Endodermal cell (in vitro differentiated cells): ENCODE measurements at regions not wholly inside any gene's neighbourhood (a gene's known extent, or its start where the extent isn't known, plus 50 kb on each side); places are given as distances from the start of the nearest gene placed in this dataset.

Experiments
- DNase-seq: peaks from one replicate; pipeline ENCODE4 v3.0.0-alpha.2; 2017
- H3K27ac ChIP-seq: 2 replicates; pipeline ENCODE4 v1.5.1; 2013; ENCODE audit warnings: mild to moderate bottlenecking, low read depth, low read length, moderate library complexity
- H3K27me3 ChIP-seq: 2 replicates; pipeline ENCODE4 v1.6.1; 2013; ENCODE audit warnings: mild to moderate bottlenecking, low read length, moderate library complexity; ENCODE audit not compliant: insufficient read depth, control insufficient read depth, poor library complexity, severe bottlenecking
- H3K36me3 ChIP-seq: 2 replicates; pipeline ENCODE4 v1.7.0; 2013; ENCODE audit warnings: mild to moderate bottlenecking, low read length, moderate library complexity; ENCODE audit not compliant: control insufficient read depth, insufficient read depth
- H3K4me1 ChIP-seq: one replicate; pipeline ENCODE4 v1.7.0; 2013; ENCODE audit warnings: low read length; ENCODE audit not compliant: control insufficient read depth, insufficient read depth
- H3K4me3 ChIP-seq: 2 replicates; pipeline ENCODE4 v1.5.1; 2013; ENCODE audit warnings: mild to moderate bottlenecking, low read length, moderate library complexity
- H3K9ac ChIP-seq: 2 replicates; pipeline ENCODE4 v1.6.1; 2013; ENCODE audit warnings: mild to moderate bottlenecking, low read length, moderate library complexity; ENCODE audit not compliant: poor library complexity, severe bottlenecking; ENCODE audit errors: extremely low read depth
- H3K9me3 ChIP-seq: 2 replicates; pipeline ENCODE4 v1.6.1; 2013; ENCODE audit warnings: mild to moderate bottlenecking, low read length, moderate library complexity; ENCODE audit not compliant: control insufficient read depth
- H3K27ac Mint-ChIP-seq: 2 replicates; pipeline ENCODE4 v1.8.0; 2020; ENCODE audit warnings: mixed read lengths
- H3K27me3 Mint-ChIP-seq: 2 replicates; pipeline ENCODE4 v1.8.0; 2021; ENCODE audit warnings: mild to moderate bottlenecking, mixed read lengths; ENCODE audit not compliant: insufficient read depth
- H3K36me3 Mint-ChIP-seq: 2 replicates; pipeline ENCODE4 v1.8.0; 2020; ENCODE audit warnings: low read depth, mixed read lengths
- H3K4me1 Mint-ChIP-seq: 2 replicates; pipeline ENCODE4 v1.8.0; 2020; ENCODE audit warnings: mixed read lengths
- H3K4me3 Mint-ChIP-seq: 2 replicates; pipeline ENCODE4 v1.8.0; 2020; ENCODE audit warnings: mild to moderate bottlenecking, moderate library complexity, mixed read lengths
- H3K9me3 Mint-ChIP-seq: 2 replicates; pipeline ENCODE4 v1.8.0; 2020; ENCODE audit warnings: mild to moderate bottlenecking, mixed read lengths
- WGBS, 2 experiments: methylation state at CpG; one replicate each; pipeline versions ENCODE4 v1.1.5 to v1.1.7; 2013; ENCODE audit warnings: missing lambda C conversion rate in 2 of 2, mixed read lengths in 1 of 2; ENCODE audit not compliant: insufficient coverage in 1 of 2, insufficient read length in 1 of 2; 5-methylcytosine and 5-hydroxymethylcytosine counted together
- TF ChIP-seq, protein P1 (sequence below): fragments of 200-600 bp; sonication (generic); conservative IDR thresholded peaks from 2 replicates; pipeline ENCODE4 v1.5.0; 2021; ENCODE audit warnings: antibody characterized with exemption, mild to moderate bottlenecking

DNA sequence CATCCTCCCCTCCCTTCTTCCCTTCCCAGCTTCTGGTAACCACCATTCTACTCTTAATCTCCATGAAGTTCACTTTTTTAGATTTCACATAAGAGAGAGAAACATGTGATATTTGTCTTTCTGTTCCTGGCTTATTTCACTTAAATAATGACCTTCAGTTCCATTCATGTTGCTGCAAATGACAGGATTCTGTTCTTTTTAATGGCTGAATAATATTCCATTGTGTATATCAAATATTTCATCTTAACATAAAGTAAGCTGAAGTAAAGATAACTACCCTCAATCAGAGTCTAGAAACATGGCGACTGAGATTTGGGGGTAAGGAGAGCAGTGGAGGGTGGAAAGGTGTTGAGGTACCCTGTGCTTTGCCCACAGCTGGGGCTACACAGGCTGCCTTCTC is 68.9 kb downstream of the RHOU start:
- Histone ChIP-seq H3K4me3 (no peak overlapping the region), H3K27ac (no peak overlapping the region), H3K9ac (no peak overlapping the region), H3K36me3 (no peaks in the 10 kb centered on the region), H3K9me3 (peaks cover 6% of the 10 kb centered on the region), H3K27me3 (no peaks in the 10 kb centered on the region), H3K4me1 (no peaks in the 10 kb centered on the region)
- H3K27me3 Mint-ChIP-seq, result peaks cover 7% of the 10 kb centered on the region
- 86% methylated on average over 1 of the region's 1 CpG; no CpG with 5 or more reads in 1 of the 2 experiments for WGBS, 2 experiments
- H3K27ac Mint-ChIP-seq, result no peak overlapping the region
- TF ChIP-seq, protein P1, sequence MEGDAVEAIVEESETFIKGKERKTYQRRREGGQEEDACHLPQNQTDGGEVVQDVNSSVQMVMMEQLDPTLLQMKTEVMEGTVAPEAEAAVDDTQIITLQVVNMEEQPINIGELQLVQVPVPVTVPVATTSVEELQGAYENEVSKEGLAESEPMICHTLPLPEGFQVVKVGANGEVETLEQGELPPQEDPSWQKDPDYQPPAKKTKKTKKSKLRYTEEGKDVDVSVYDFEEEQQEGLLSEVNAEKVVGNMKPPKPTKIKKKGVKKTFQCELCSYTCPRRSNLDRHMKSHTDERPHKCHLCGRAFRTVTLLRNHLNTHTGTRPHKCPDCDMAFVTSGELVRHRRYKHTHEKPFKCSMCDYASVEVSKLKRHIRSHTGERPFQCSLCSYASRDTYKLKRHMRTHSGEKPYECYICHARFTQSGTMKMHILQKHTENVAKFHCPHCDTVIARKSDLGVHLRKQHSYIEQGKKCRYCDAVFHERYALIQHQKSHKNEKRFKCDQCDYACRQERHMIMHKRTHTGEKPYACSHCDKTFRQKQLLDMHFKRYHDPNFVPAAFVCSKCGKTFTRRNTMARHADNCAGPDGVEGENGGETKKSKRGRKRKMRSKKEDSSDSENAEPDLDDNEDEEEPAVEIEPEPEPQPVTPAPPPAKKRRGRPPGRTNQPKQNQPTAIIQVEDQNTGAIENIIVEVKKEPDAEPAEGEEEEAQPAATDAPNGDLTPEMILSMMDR, result no peak
- H3K4me3 Mint-ChIP-seq, result no peak overlapping the region
- peaks cover 11% of the 10 kb centered on the region for H3K4me1 Mint-ChIP-seq
- no peaks in the 10 kb centered on the region for H3K9me3 Mint-ChIP-seq
- no peaks in the 10 kb centered on the region for H3K36me3 Mint-ChIP-seq
- DNase-seq, result no peak

DNA sequence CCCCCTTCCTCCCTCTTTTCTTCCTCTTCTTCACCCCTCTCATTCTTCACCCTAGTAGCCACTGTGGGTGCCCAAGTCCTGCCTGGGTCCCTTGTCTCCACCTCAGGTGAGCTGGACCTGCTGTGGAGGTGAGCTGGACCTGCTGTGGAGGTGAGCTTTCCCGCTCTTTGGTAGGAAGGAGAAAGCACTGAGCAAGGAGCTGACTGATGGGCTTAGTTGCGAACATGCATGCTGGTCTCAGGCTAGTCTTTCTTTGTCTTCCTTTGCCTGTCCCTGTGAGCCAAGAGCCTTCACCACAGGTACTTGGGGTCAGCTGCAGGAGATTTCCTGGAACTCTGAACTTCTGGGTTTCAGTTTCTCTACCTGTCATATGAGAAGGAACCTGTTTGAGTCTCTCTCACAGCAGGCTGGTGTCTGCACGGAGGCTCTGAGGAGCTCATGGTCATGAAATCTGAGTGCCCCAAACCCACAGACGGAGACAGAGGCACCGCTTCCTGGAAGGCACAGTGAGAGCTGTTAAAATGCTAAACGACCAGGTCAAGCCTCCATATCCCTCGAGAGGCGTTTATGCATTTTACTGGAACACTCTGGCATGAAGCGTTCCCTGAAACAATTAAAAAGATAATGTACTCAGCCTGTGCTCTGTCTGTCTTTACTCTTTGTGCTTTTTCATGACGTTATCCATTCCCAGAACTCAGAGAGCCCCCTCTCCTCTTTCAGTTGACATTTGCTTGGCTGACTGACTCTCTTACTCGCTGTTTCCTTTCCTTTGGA is 69.5 kb downstream of the RHOU start:
- no peaks in the 10 kb centered on the region for H3K36me3 Mint-ChIP-seq
- peaks cover 4% of the 10 kb centered on the region for H3K27me3 Mint-ChIP-seq
- H3K9me3 ChIP-seq, result peaks cover 6% of the 10 kb centered on the region
- no peaks in the 10 kb centered on the region for H3K9me3 Mint-ChIP-seq
- H3K4me1 ChIP-seq, result no peaks in the 10 kb centered on the region
- peak overlapping the region; percentile 5 for H3K27ac ChIP-seq
- DNase-seq, result peak; percentile 72
- H3K4me1 Mint-ChIP-seq, result peaks cover 18% of the 10 kb centered on the region
- no peaks in the 10 kb centered on the region for H3K36me3 ChIP-seq
- H3K4me3 Mint-ChIP-seq, result no peak overlapping the region
- H3K27ac Mint-ChIP-seq, result peak overlapping the region; percentile 64
- H3K9ac ChIP-seq, result no peak overlapping the region
- no peaks in the 10 kb centered on the region for H3K27me3 ChIP-seq
- H3K4me3 ChIP-seq, result no peak overlapping the region
- TF ChIP-seq, protein P1, result no peak
- 51 to 55% methylated on average over 11 of the region's 11 CpGs for WGBS, 2 experiments

DNA sequence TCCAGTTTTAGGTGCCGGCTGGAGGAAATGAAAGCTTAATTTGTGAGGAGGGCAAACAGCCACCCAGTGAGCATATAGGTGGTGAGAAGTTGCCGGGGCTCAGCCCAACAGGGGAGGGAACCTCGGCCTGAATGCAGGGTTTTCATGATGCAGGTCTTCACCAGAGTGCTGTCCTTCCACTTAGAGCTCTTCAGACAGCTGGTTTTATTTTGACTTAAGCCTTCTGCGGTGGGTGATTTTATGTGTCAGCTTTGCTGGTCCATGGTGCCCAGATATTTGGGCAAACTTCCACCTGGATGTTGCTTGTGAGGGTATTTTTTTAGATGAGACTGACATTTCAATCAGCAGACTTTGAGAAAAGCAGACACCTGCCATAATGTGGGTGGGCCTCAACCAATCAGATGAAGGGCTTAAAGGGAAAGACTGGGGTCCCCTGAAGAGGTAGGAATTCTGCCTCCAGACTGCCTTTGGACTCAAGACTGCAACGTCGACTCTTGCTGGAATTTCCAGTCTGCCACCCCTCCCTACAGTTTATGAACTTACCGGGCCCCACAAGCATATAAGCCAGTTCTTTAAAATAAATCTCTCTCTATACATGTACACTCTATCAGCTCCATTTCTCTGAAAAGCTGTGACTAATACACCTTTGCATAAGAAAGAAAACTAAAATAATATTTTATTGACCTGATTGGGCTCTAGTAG is 72.8 kb downstream of the RHOU start:
- H3K27ac Mint-ChIP-seq, result no peak overlapping the region
- H3K4me3 Mint-ChIP-seq, result no peak overlapping the region
- H3K4me1 Mint-ChIP-seq, result peaks cover 39% of the 10 kb centered on the region
- WGBS, 2 experiments, result 78 to 96% methylated on average over 4 to 7 of the region's 7 CpGs
- H3K9me3 ChIP-seq, result peaks cover 6% of the 10 kb centered on the region
- H3K4me3 ChIP-seq, result no peak overlapping the region
- TF ChIP-seq, protein P1, result no peak
- DNase-seq, result no peak
- no peaks in the 10 kb centered on the region for H3K36me3 Mint-ChIP-seq
- H3K4me1 ChIP-seq, result no peaks in the 10 kb centered on the region
- H3K27ac ChIP-seq, result no peak overlapping the region
- no peaks in the 10 kb centered on the region for H3K27me3 ChIP-seq
- no peak overlapping the region for H3K9ac ChIP-seq
- no peaks in the 10 kb centered on the region for H3K9me3 Mint-ChIP-seq
- H3K27me3 Mint-ChIP-seq, result peaks cover 5% of the 10 kb centered on the region
- H3K36me3 ChIP-seq, result no peaks in the 10 kb centered on the region
